NCI-H2107 treated with DMSO at 0.1 percent for 48 hours (cell line): ENCODE measurements at regions not wholly inside any gene's neighbourhood (a gene's known extent, or its start where the extent isn't known, plus 50 kb on each side); places are given as distances from the start of the nearest gene placed in this dataset.
A peak's percentile ranks its signal among the peaks of the same experiment; 100 is the strongest.

Source experiments
- DNase-seq: peaks from one replicate; lab custom pipeline; 2025; ENCODE audit not compliant: unreplicated experiment; lab: John Stamatoyannopoulos, UW

GRCh38 chr18:52002600-52002999, 337.4 kb upstream of the DCC start:
- no peak for DNase-seq

DNA sequence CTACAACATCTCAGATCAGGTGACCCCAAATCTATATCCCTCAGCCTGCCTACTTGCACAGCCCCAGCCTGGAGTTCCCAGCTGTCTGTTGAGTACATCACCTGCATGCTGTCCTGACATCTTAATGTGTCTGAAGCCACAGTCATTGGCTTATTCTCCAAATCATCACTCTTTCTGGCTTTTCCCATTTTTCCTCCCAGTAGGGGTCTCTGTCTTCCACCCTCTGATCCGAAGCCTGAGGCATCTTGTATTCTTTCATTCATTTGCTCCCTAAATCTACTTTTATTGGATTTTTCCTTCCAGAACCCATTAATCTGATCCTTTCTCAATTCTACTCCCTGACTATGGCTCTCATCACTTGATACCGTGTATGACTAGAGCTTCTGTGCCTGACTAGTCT, 332.9 kb upstream of the DCC start:
- no peak for DNase-seq

DNA sequence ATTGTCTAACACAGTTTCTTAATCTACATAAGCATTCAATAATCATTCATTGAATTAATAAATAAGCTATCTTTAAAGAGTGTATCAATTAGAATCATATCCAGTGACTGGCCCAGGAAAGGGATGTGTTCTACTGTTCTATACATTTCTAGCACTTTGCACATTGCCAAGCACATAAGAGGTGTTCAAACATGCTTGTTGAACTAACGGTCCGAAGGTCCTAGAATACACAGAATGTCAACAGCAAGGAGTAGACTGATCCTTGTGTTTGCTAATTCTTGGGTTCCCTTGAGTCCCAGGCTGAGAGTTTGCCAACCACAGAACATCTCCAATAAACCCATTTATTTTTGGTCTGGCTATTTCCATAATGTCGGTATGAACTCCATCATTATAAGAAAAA, 331.7 kb upstream of the DCC start:
- no peak for DNase-seq

DNA sequence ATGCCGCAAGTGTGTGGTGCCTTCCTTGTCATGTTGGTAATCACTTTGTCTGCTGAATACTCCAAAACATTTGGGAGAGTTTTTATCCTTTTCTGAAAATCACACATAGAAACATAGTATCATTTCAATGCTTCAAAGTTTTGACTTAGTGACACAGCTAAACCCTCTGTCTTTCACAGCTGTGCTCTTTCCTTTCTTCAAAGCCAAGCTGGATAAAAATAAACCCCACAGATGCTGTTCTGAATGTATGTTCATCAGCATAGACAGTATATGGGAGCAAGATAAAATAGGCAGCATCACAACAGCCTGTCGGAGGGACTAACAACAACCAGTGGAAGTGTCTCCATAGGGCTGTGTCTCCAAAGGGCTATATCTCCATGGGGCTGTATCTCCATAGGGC, 331.3 kb upstream of the DCC start:
- no peak for DNase-seq

- DNase-seq, result no peak
Measured at GRCh38 chr18:52009958-52010357, 330.0 kb upstream of the DCC start.

GRCh38 chr18:52045946-52046675, 293.9 kb upstream of the DCC start:
- peak; percentile 37 for DNase-seq

GRCh38 chr18:52046842-52047241, 293.2 kb upstream of the DCC start:
- no peak for DNase-seq

GRCh38 chr18:52054324-52054723, 285.7 kb upstream of the DCC start:
- DNase-seq, result no peak

- DNase-seq, result no peak
Measured at GRCh38 chr18:52060607-52061304, 279.2 kb upstream of the DCC start.

- no peak for DNase-seq
Measured at GRCh38 chr18:52063923-52064322, 276.1 kb upstream of the DCC start.

GRCh38 chr18:52069201-52069600, 270.8 kb upstream of the DCC start:
- no peak for DNase-seq

GRCh38 chr18:52070291-52070756, 269.7 kb upstream of the DCC start:
- DNase-seq, result no peak

GRCh38 chr18:52077251-52077983, 262.6 kb upstream of the DCC start:
- DNase-seq, result no peak

DNA sequence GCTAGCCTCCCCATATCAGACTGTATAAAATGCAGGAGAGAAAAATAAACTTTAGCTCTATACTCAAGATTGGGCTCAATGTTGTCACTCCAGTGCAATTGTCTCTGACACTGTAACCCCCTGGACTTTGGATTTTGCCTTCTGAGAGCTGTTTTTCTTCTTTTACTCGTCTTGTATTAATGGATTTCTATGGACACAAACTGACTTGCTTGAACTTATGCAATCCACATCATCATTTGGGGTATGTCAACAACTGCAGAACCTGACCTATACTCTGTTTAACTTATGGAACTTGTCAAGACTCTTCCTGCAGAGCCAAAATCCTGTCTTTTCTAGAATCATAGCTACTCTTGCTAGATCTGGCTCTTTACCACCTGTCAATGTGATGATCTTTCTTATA, 257.8 kb upstream of the DCC start:
- DNase-seq, result no peak

DNA sequence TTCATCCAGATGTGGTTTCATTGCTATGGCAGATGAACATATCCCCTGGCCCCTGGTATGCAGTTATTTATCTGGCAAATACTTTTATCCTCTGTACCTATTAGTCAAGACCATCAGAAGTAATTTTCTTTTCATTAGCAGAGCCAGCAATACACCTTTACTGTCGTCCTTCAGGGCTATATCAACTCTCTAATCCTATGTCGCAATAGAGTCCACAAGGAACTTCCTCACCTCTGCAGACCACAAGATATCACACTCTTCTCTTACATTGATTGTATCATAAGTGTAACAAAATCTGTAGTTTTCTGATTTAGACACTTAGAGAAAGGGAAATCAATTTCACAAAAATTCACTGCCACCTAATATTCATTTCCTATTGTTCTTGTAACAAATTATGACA, 252.9 kb upstream of the DCC start:
- no peak for DNase-seq

GRCh38 chr18:52090005-52090404, 250.0 kb upstream of the DCC start:
- DNase-seq, result no peak

DNA sequence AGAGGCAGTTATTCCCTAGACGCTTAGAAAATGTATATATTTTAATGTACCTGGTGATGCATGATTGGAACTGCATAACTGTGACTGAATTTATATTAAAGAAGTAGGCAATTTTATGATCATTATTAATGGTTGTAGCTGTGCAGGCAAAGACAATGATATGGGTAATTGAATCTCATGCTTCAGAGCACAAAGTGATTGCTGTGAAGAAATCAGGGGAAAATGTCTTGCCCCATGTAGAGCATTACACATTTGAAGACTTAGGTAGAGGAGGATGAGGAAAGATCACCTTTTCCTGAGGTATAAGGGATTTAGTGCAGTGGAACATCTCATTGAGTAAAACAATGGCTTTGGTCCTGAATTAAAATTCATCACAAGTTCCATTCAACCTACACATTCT, 246.8 kb upstream of the DCC start:
- DNase-seq, result no peak

DNA sequence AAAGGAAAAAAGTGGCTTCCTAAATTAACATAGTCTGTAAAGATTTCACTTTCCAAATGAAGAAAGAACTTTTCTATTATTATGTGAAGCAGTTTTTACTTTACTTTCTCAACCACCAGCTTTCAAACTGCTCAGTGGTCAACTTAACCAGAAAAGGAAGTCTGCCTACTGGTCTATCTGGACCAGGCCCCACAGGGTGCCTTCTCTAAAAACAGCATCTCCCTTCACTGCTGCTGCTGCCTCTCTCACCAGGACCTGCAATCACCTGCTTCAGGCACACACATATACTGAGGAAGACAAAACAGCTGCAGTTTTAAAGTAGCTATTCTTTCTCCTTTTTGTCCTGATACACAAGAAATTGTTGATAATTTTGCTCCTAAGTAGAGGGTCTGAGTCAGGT, 221.3 kb upstream of the DCC start:
- DNase-seq, result no peak

DNA sequence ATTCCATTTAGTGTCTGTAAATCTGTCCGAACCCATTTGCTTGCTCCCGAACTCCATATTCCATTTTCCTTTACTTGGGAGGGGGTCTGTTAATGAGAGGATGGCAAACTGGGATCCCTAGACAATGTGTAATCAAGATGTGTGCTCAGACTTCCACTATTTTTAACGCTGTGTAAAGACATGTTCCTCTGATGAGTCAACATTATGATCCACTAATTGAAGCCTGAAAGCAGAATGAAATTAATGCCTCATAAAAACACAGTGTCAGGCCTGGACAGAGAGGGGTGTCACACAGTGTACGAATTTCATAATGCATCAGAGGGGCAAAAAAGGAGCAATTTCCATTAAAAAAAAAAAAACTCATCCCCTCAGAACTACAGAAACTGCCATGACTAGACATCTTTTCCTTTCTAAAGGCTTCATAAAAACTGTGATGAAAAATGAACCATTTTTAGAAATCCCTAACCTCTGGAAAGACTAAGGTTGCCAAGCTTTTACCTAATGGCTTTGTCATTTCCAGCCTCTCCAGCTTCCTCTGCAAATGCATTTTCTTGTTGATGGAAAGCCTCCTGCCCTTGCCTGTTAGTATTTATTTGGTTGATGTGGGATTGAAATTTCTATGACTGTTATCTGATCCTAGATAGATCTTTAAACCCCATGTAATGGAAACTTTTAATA, 209.2 kb upstream of the DCC start:
- no peak for DNase-seq

DNA sequence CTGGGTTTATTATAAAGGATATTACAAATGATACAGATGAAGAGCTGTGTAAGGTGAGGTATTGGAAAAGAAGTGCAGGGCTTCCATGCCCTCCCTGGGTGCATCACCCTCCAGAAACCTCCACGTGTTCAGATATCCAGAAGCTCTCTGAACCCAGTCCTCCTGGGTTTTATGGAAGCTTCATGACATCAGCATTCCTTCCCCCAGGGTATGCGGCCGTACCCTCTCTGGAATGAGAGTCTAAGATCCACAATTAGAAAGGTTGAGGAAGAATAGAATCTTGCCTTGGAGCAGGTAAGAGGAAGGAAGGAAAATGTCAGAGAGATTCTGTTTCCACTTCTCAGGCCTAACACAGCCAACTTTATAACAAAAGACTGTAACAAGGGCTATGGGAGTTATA, 208.2 kb upstream of the DCC start:
- no peak for DNase-seq

DNA sequence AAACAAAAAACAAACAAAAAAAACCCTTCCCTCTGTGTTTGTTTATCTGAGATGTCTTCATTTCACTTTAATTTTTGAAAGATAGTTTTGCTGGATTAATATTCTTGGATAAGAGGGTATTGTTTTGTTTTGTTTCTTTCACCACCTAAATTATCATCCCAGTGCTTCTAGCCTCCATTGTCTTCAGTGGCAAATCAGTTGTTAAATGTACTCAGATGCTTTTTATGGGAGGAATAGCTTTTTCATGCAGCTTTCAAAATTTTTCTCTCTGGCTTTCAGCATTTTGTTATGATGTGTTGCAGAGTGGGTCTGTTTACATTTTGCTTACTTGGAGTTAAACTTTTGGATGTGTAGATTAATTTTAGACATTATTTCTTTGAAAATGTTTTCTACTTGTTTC, 203.5 kb upstream of the DCC start:
- no peak for DNase-seq

DNA sequence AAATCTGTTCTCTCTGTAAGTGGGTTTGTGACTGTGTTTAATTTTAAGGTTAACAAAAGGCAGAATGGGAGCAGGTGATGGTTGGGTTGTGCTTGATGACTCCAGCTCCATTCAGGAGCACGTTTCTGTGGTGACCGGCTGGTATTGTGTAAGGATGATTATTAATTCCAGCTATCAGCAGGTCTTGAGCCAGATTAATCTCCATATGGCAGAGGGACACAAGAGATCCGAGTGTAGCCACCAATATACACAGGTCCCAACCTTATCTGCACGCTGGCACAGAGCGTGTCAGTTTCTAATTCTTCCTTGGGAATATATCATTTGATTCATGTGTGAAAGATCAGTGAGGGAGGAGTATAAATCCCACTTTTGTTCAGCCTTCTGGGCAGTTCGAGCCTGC, 199.0 kb upstream of the DCC start:
- no peak for DNase-seq
